ENCODE measurements at regions not wholly inside any gene's neighbourhood (a gene's known extent, or its start where the extent isn't known, plus 50 kb on each side); places are given as distances from the start of the nearest gene placed in this dataset.

GRCh38 chr10:113345826-113346624, 206.8 kb upstream of the HABP2 start:
- no peak for TF ChIP-seq POLR2A (IDR thresholded peaks at IDR 0.05; ENCODE audit: low read depth, low read length)
- TF ChIP-seq POLR2AphosphoS5 (IDR thresholded peaks at IDR 0.05; ENCODE audit: low read depth, low read length): no peak
- no peak for TF ChIP-seq TAF1 (IDR thresholded peaks at IDR 0.05; ENCODE audit: borderline replicate concordance, low read depth, low read length)

All from GM12892 (cell line).